OCI-LY3 (cell line): ENCODE measurements at regions not wholly inside any gene's neighbourhood (a gene's known extent, or its start where the extent isn't known, plus 50 kb on each side); places are given as distances from the start of the nearest gene placed in this dataset.

Experiments used
- CTCF ChIP-seq: fragments of 200-600, 300-600 bp; sonication (generic); IDR thresholded peaks from 2 replicates; pipeline ENCODE4 v1.5.1; 2014; ENCODE audit warnings: antibody characterized with exemption, low read length, low read depth
- EZH2phosphoT487 ChIP-seq: fragments of 200-600 bp; shearing (Covaris generic); IDR thresholded peaks from 2 replicates; pipeline ENCODE4 v1.6.1; 2018; ENCODE audit warnings: antibody characterized with exemption, mixed run types, low read depth

- TF ChIP-seq CTCF (peak; percentile 85), EZH2phosphoT487 (no peak)
Observed at GRCh38 chr2:7427293-7428060, 510.3 kb downstream of the RNF144A start.
